Upper lobe of left lung (tissue), 6 donors: ENCODE measurements at regions not wholly inside any gene's neighbourhood (a gene's known extent, or its start where the extent isn't known, plus 50 kb on each side); places are given as distances from the start of the nearest gene placed in this dataset.
"Not testable (repeated sequence)": the region's sequence is repeated elsewhere in the genome, so short reads cannot be mapped to it uniquely, and the experiment has no call there.

Experiments used
- ATAC-seq, 2 donors: fragments of 200-7000 bp; cut with Tn5 transposase; one replicate each; pipeline ENCODE4 v1.9.1; 2022; ENCODE audit warnings: mild to moderate bottlenecking in 2 of 2, moderate library complexity in 2 of 2; ENCODE audit not compliant: low FRiP score in 2 of 2
- DNase-seq, 2 donors: peaks; one replicate each; pipeline ENCODE4 v3.0.0-alpha.2; 2019 to 2020
- H3K27ac ChIP-seq, 4 donors: fragments of 200-600 bp; sonication (generic); one replicate each; pipeline ENCODE4 v1.5.1; 2016 to 2019
- H3K27me3 ChIP-seq, 4 donors: fragments of 200-600 bp; sonication (generic); one replicate each; pipeline ENCODE4 v1.5.1; 2017 to 2019
- H3K36me3 ChIP-seq, 4 donors: fragments of 200-600 bp; sonication (generic); one replicate each; pipeline ENCODE4 v1.5.1; 2016 to 2019
- H3K4me1 ChIP-seq, 4 donors: fragments of 200-600 bp; sonication (generic); one replicate each; pipeline ENCODE4 v1.5.1; 2018 to 2019
- H3K4me3 ChIP-seq, 4 donors: fragments of 200-600 bp; sonication (generic); one replicate each; pipeline ENCODE4 v1.5.1; 2017 to 2019; ENCODE audit warnings: mild to moderate bottlenecking in 2 of 4, moderate library complexity in 1 of 4
- H3K9me3 ChIP-seq, 4 donors: fragments of 200-600 bp; sonication (generic); one replicate each; pipeline ENCODE4 v1.5.1; 2018 to 2019
- EP300 ChIP-seq, 4 donors: sonication (generic); formaldehyde crosslinking; IDR thresholded peaks; one replicate each; pipeline ENCODE4 v1.5.1; 2017; ENCODE audit warnings: antibody characterized with exemption in 4 of 4, control low read depth in 2 of 4
- POLR2A ChIP-seq, 4 donors: fragments of 450-650 bp; IDR thresholded peaks; one replicate each; pipeline ENCODE4 v1.5.1; 2016 to 2017; ENCODE audit warnings: antibody characterized with exemption in 4 of 4, mild to moderate bottlenecking in 2 of 4
- POLR2AphosphoS5 ChIP-seq, 2 donors: sonication (generic); formaldehyde crosslinking; IDR thresholded peaks; one replicate each; pipeline ENCODE4 v1.5.1; 2017; ENCODE audit warnings: antibody characterized with exemption in 2 of 2
- WGBS, 2 donors: methylation state at CpG; one replicate each; pipeline ENCODE4 v1.1.5; 2017 to 2018; 5-methylcytosine and 5-hydroxymethylcytosine counted together
- TF ChIP-seq, protein P1 (sequence below), 6 experiments: fragments of 450-650 bp in 4 of 6; fragments of 200-600 bp in 2 of 6; sonication (generic) in 2 of 6; IDR thresholded peaks; one replicate each; pipeline ENCODE4 v1.5.1; 2016 to 2019; ENCODE audit warnings: antibody characterized with exemption in 6 of 6
- donor health status: DM: no; HTN: no; CAD: no; lungs with moderate emphysema.
- donor health status: DM: no; HTN: yes; CAD: no; lungs with severe emphysema.

DNA sequence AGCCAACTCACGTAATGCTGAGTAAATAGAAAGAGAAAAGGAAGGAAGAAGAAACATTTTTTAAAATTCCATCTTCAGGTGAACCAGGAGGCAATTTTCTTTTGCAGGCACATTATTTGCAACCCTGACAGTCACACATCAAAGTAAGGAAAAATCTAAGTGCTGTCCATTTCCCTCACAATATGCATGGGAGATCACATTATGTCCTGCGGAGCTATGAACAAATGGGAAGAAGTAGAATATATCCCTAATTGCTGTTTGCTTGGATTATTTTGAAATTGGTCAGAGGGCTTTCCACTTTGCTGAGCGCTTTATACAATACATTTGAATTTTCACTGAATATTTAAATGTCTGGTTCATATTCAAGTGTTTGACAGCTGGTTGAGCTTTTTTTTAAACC, 133.8 kb upstream of the API5 start:
- WGBS, 2 donors: 74 to 78% methylated on average over 3 of the region's 3 CpGs
- Histone ChIP-seq H3K36me3 (no peaks in the 10 kb centered on the region), H3K27me3 (no peaks in the 10 kb centered on the region), H3K27ac (no peak overlapping the region), H3K4me1 (no peaks in the 10 kb centered on the region), H3K4me3 (no peak overlapping the region), H3K9me3 (no peaks in the 10 kb centered on the region)
- ATAC-seq: no peak
- TF ChIP-seq EP300 (IDR thresholded peaks at IDR 0.05) (no peak), POLR2AphosphoS5 (IDR thresholded peaks at IDR 0.05) (no peak), POLR2A (IDR thresholded peaks at IDR 0.05) (no peak)
- TF ChIP-seq, protein P1, sequence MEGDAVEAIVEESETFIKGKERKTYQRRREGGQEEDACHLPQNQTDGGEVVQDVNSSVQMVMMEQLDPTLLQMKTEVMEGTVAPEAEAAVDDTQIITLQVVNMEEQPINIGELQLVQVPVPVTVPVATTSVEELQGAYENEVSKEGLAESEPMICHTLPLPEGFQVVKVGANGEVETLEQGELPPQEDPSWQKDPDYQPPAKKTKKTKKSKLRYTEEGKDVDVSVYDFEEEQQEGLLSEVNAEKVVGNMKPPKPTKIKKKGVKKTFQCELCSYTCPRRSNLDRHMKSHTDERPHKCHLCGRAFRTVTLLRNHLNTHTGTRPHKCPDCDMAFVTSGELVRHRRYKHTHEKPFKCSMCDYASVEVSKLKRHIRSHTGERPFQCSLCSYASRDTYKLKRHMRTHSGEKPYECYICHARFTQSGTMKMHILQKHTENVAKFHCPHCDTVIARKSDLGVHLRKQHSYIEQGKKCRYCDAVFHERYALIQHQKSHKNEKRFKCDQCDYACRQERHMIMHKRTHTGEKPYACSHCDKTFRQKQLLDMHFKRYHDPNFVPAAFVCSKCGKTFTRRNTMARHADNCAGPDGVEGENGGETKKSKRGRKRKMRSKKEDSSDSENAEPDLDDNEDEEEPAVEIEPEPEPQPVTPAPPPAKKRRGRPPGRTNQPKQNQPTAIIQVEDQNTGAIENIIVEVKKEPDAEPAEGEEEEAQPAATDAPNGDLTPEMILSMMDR (IDR thresholded peaks at IDR 0.05): no peak
- no peak for DNase-seq

DNA sequence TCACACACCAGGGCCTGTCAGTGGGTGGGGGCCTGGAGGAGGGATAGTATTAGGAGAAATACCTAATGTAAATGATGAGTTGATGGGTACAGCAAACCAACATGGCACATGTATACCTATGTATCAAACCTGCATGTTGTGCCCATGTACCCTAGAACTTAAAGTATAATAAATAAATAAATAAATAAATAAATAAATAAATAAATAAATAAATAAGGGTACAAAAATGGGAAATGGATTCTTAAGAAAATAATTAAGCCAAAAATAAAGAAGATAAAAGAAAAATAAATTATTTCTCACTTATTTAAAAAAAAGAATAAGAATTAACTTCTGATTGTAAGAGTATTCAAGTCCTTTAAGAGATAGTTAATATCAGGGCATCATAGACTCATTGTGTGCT, 117.3 kb upstream of the API5 start:
- H3K27ac ChIP-seq: not testable (repeated sequence)

DNA sequence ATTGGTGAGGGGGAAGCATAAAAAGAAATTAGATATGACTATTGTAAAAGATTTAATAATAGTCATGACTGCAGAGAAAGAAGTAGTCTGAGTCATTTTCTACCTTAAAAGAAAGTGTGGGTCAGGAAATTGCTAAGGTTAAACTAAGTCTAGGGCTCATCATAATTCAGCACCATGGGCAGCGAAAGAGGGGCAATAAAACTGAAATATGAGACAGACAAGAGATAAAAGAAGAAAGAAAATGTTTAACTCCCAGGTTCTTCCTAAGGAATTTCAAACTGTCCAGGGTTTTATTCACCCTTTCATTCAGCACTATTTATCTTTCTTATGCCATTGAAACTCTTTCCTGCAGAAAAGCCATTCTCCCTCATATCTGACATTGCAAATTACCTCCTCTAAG, 114.4 kb upstream of the API5 start:
- no peak for ATAC-seq
- H3K9me3 ChIP-seq: no peaks in the 10 kb centered on the region
- no peak overlapping the region for H3K4me3 ChIP-seq
- WGBS, 2 donors: 46 to 56% methylated on average over 1 of the region's 1 CpG
- no peaks in the 10 kb centered on the region for H3K4me1 ChIP-seq
- TF ChIP-seq, protein P1 (IDR thresholded peaks at IDR 0.05): no peak
- TF ChIP-seq POLR2A (IDR thresholded peaks at IDR 0.05): no peak
- no peak for TF ChIP-seq POLR2AphosphoS5 (IDR thresholded peaks at IDR 0.05)
- no peak for TF ChIP-seq EP300 (IDR thresholded peaks at IDR 0.05)
- no peaks in the 10 kb centered on the region for H3K27me3 ChIP-seq
- DNase-seq: no peak
- no peaks in the 10 kb centered on the region for H3K36me3 ChIP-seq
- no peak overlapping the region for H3K27ac ChIP-seq

More for the DNA sequence above, 117.3 kb upstream of the API5 start:
- H3K4me3 ChIP-seq, H3K4me1 ChIP-seq, H3K36me3 ChIP-seq, H3K27me3 ChIP-seq, ATAC-seq, DNase-seq, H3K9me3 ChIP-seq: not testable (repeated sequence)

DNA sequence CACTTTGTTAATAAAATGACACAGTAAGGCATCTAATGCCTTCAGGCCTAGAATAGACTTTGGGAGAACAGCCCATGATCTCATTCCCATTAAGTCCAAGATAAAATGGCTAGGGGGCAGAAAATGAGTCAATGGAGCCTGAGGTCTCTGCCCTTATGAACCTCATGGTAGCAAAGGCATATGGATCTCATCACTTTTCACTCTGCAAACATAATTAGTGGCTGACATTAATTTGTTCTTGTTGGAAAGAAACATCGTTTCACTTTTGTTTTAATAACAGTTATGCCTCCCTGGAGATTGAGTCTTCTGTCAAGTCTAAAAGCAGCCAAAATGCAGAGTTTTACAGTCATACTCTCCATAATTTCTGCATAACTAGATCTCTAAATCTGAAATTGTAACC, 111.8 kb upstream of the API5 start:
- H3K36me3 ChIP-seq: no peaks in the 10 kb centered on the region
- TF ChIP-seq, protein P1 (IDR thresholded peaks at IDR 0.05): no peak
- no peak for TF ChIP-seq POLR2AphosphoS5 (IDR thresholded peaks at IDR 0.05)
- no peak for TF ChIP-seq POLR2A (IDR thresholded peaks at IDR 0.05)
- no peak for TF ChIP-seq EP300 (IDR thresholded peaks at IDR 0.05)
- H3K4me1 ChIP-seq: no peaks in the 10 kb centered on the region
- no peak for ATAC-seq
- H3K4me3 ChIP-seq: no peak overlapping the region
- H3K27ac ChIP-seq: no peak overlapping the region
- H3K9me3 ChIP-seq: no peaks in the 10 kb centered on the region
- H3K27me3 ChIP-seq: no peaks in the 10 kb centered on the region
- DNase-seq: no peak
- WGBS, 2 donors: 58 to 61% methylated on average over 1 of the region's 1 CpG

DNA sequence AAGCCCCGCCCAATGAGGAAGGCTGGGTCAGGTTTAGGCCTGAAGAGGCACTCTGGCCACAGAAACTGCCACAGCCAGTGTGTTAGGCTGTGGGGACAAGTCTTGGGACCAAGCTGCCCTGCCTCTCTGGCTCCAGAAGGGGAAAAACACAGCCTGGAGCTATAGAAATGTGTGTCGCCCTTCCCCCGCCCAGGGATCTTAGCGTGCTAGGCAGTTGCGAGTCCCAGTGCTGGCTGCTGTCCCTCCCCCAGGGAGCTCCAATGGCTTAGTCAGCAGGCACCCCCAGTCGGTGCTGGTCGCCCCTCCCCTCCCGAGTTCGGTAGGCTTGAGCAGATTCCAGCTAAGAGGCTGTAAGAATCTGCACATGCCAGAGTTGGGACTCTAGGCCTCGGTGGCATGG, 99.5 kb upstream of the API5 start:
- ATAC-seq: no peak
- H3K36me3 ChIP-seq: no peaks in the 10 kb centered on the region
- H3K27me3 ChIP-seq: no peaks in the 10 kb centered on the region
- TF ChIP-seq EP300 (IDR thresholded peaks at IDR 0.05): no peak
- no peak for TF ChIP-seq POLR2A (IDR thresholded peaks at IDR 0.05)
- TF ChIP-seq, protein P1 (IDR thresholded peaks at IDR 0.05): no peak
- no peaks in the 10 kb centered on the region for H3K4me1 ChIP-seq
- no peak overlapping the region for H3K27ac ChIP-seq
- peak in 1 of 2 donors; percentile 33 for DNase-seq
- H3K9me3 ChIP-seq: peaks cover 0 to 7% (median 3%) of the 10 kb centered on the region in 4 donors
- H3K4me3 ChIP-seq: no peak overlapping the region
- 83 to 92% methylated on average over 5 to 10 of the region's 10 CpGs for WGBS, 2 donors
